SH-SY5Y (cell line): ENCODE measurements at regions not wholly inside any gene's neighbourhood (a gene's known extent, or its start where the extent isn't known, plus 50 kb on each side); places are given as distances from the start of the nearest gene placed in this dataset.

Experiments
- GATA2 ChIP-seq: IDR thresholded peaks from 2 replicates; pipeline ENCODE4 v1.6.1; 2011; ENCODE audit warnings: mild to moderate bottlenecking, low read depth, low read length
- GATA3 ChIP-seq: IDR thresholded peaks from 2 replicates; pipeline ENCODE4 v1.6.1; 2011; ENCODE audit warnings: low read depth, mild to moderate bottlenecking, low read length, moderate library complexity

- no peak for TF ChIP-seq GATA2
- no peak for TF ChIP-seq GATA3
Observed at GRCh38 chr2:154908327-154908726, 209.8 kb downstream of the KCNJ3 start.
